Activated B cell treated with CpG ODN at 0.5 μM for 24 hours (primary cell): ENCODE measurements at regions not wholly inside any gene's neighbourhood (a gene's known extent, or its start where the extent isn't known, plus 50 kb on each side); places are given as distances from the start of the nearest gene placed in this dataset.

Experiments
- ATAC-seq: fragments of 200-7000 bp; cut with Tn5 transposase; one replicate; pipeline ENCODE4 v1.10.0; 2021; ENCODE audit warnings: low read depth, mild to moderate bottlenecking, moderate library complexity
- CTCF ChIA-PET: fragments of 350-600 bp; sonication (Branson Sonifier 250); formaldehyde crosslinking; loops from one replicate; lab custom pipeline; 2021; ENCODE audit warnings: antibody characterized with exemption; lab: Charles Lee
- POLR2A ChIA-PET: fragments of 350-600 bp; sonication (Branson Sonifier 250); formaldehyde crosslinking; loops from one replicate; lab custom pipeline; 2021; ENCODE audit warnings: antibody characterized with exemption; lab: Charles Lee
- DNase-seq: peaks from one replicate; pipeline ENCODE4 v3.0.0; 2022
- H3K27ac Mint-ChIP-seq: one replicate; pipeline ENCODE4 v1.8.0; 2020; ENCODE audit warnings: mixed read lengths
- H3K27me3 Mint-ChIP-seq: one replicate; pipeline ENCODE4 v1.8.0; 2021; ENCODE audit warnings: mixed read lengths
- H3K36me3 Mint-ChIP-seq: one replicate; pipeline ENCODE4 v1.8.0; 2021; ENCODE audit warnings: low read depth, mixed read lengths
- H3K4me1 Mint-ChIP-seq: one replicate; pipeline ENCODE4 v1.8.0; 2021; ENCODE audit warnings: mixed read lengths
- H3K4me3 Mint-ChIP-seq: one replicate; pipeline ENCODE4 v1.8.0; 2020; ENCODE audit warnings: mild to moderate bottlenecking, mixed read lengths
- H3K9me3 Mint-ChIP-seq: one replicate; pipeline ENCODE4 v1.8.0; 2020; ENCODE audit warnings: mixed read lengths
- CTCF ChIP-seq: fragments of 200-600 bp; IDR thresholded peaks from one replicate; pipeline ENCODE4 v1.8.0; 2022; ENCODE audit warnings: antibody characterized with exemption, mild to moderate bottlenecking
- intact Hi-C: fragments of 100-400 bp; cut with micrococcal nuclease; formaldehyde crosslinking; loops from one replicate; pipeline ENCODE4 v1.15.1; 2024

GRCh38 chr12:40614923-40615322 lies 77.3 kb upstream of the CNTN1 start:
- CTCF ChIA-PET: no interaction called here
- Mint-ChIP-seq H3K4me1 (no peaks in the 10 kb centered on the region), H3K36me3 (no peaks in the 10 kb centered on the region), H3K9me3 (no peaks in the 10 kb centered on the region), H3K27me3 (peaks cover 2% of the 10 kb centered on the region), H3K4me3 (no peak overlapping the region), H3K27ac (no peak overlapping the region)
- POLR2A ChIA-PET: no interaction called here
- no peak for DNase-seq
- intact Hi-C loops: no loop called here
- ATAC-seq: no peak
- no peak for TF ChIP-seq CTCF

- H3K4me3 Mint-ChIP-seq: no peak overlapping the region
- H3K36me3 Mint-ChIP-seq: no peaks in the 10 kb centered on the region
- peaks cover 2% of the 10 kb centered on the region for H3K27me3 Mint-ChIP-seq
- no peaks in the 10 kb centered on the region for H3K4me1 Mint-ChIP-seq
- ChIA-PET POLR2A (no interaction called here), CTCF (no interaction called here)
- DNase-seq: no peak
- no peak for TF ChIP-seq CTCF
- intact Hi-C loops: no loop called here
- H3K27ac Mint-ChIP-seq: no peak overlapping the region
- no peaks in the 10 kb centered on the region for H3K9me3 Mint-ChIP-seq
- ATAC-seq: no peak
Observed at GRCh38 chr12:40615590-40615989, 76.6 kb upstream of the CNTN1 start.

- intact Hi-C loops: no loop called here
- Mint-ChIP-seq H3K9me3 (no peaks in the 10 kb centered on the region), H3K4me3 (no peak overlapping the region), H3K4me1 (no peaks in the 10 kb centered on the region), H3K27me3 (peaks cover 2% of the 10 kb centered on the region), H3K27ac (no peak overlapping the region), H3K36me3 (no peaks in the 10 kb centered on the region)
- ChIA-PET POLR2A (no interaction called here), CTCF (no interaction called here)
- ATAC-seq (no peak), DNase-seq (no peak)
- no peak for TF ChIP-seq CTCF
Observed at GRCh38 chr12:40616383-40616915, 75.8 kb upstream of the CNTN1 start.

GRCh38 chr12:40618636-40619035 lies 73.6 kb upstream of the CNTN1 start:
- intact Hi-C loops: no loop called here
- H3K9me3 Mint-ChIP-seq: no peaks in the 10 kb centered on the region
- DNase-seq (no peak), ATAC-seq (no peak)
- peaks cover 2% of the 10 kb centered on the region for H3K27me3 Mint-ChIP-seq
- no peaks in the 10 kb centered on the region for H3K36me3 Mint-ChIP-seq
- no peak overlapping the region for H3K27ac Mint-ChIP-seq
- ChIA-PET CTCF (no interaction called here), POLR2A (no interaction called here)
- TF ChIP-seq CTCF: no peak
- H3K4me3 Mint-ChIP-seq: no peak overlapping the region
- no peaks in the 10 kb centered on the region for H3K4me1 Mint-ChIP-seq

- ChIA-PET CTCF (interaction anchor here (1.2 to 1.4 kb wide), 2 partner anchors 13 to 301 kb away, joined by 3 read pairs; no protein-coding TSS in a partner anchor), POLR2A (no interaction called here)
- no peaks in the 10 kb centered on the region for H3K4me1 Mint-ChIP-seq
- H3K27ac Mint-ChIP-seq: no peak overlapping the region
- no peak for DNase-seq
- TF ChIP-seq CTCF: no peak
- ATAC-seq: no peak
- H3K4me3 Mint-ChIP-seq: no peak overlapping the region
- no peaks in the 10 kb centered on the region for H3K36me3 Mint-ChIP-seq
- intact Hi-C loops: loop anchor here (5.0 kb wide), 2 partner anchors 283 to 468 kb away; no protein-coding TSS in a partner anchor
- H3K27me3 Mint-ChIP-seq: no peaks in the 10 kb centered on the region
- H3K9me3 Mint-ChIP-seq: no peaks in the 10 kb centered on the region
Observed at GRCh38 chr12:40620564-40621019, 71.6 kb upstream of the CNTN1 start.
